Central memory CD4-positive, alpha-beta T cell (primary cell): ENCODE measurements at regions not wholly inside any gene's neighbourhood (a gene's known extent, or its start where the extent isn't known, plus 50 kb on each side); places are given as distances from the start of the nearest gene placed in this dataset.
"Not testable (repeated sequence)": the region's sequence is repeated elsewhere in the genome, so short reads cannot be mapped to it uniquely, and the experiment has no call there.

ENCODE experiments used
- DNase-seq: peaks from one replicate; pipeline ENCODE4 v3.0.0; 2022

GRCh38 chr17:64784353-64785010 is 122.4 kb upstream of the SMURF2 start:
- no peak for DNase-seq

DNA sequence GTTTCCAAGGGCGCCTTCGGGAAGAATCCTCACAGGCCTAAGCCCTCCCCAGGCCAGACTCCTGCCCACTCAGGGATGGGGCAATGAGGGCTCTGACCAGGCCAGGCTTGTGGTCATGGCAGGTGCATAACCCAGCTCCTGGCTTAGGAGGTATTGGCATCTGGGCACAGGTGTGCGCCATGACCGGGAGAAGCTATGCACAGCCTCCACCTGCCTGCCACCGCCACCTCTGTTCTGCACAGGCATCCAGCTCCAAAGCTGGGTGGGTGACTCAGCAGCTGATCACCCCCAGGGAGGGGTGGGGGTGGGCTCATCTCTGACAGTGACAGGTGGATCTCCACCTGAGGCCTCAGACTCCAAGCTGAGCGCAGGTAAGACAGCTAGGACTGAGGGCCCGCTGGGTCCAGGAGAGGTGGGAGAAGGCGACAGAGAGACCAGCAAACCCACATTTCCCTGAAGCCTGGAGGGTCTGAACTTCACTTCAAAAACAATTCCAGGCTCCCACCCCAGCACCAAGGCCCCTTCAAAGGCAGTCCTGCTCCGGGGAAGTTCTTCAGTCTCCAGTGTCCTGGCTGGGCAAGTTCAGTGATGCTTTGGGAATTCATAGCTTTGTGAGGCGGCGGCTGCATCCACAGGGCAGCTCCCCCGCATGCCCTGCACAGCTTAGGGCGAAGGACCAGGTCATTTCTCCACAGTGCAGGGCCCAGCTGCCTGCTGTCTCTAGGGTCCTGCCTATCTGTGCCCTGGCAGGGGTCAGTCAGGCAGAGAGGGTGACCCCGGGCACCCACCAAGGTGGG is 121.6 kb upstream of the SMURF2 start:
- DNase-seq, result no peak

GRCh38 chr17:64783031-64783461 is 120.9 kb upstream of the SMURF2 start:
- DNase-seq, result no peak

DNA sequence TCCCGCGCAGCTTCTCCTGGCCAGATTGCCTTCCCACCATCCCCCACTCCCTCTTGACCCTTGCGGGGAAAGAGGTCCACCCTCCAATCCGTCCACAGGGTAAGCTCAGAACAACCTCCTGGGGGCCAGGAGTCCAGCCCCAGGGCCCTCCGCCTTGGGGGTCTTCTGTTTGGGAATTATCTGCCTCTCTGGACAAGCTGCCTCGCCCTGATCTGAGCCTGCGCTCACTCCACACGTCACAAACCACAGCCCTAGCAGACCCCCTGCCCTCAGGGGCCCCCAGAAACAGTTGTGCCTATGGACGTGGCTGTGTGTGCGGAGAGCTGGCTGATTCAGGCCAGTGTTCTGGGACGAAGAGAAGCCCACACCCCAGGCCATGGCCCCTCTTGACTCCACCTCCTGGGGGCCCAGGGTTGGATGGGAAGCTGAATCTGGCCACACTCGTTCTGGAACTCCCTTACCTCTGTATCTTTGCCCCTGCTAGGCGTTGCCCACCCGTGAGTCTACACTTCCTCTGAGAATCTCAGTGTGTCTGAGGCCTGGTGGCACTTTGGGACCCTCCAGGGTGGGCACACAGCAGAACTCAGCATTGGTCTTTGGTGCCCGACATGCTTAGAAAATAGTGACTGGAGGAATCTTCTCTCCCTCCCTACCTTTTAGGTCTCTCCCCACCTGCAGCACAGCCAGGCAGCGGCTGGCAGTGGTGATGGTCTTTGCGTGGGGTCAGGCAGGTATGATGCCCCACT is 119.9 kb upstream of the SMURF2 start:
- DNase-seq, result no peak

DNA sequence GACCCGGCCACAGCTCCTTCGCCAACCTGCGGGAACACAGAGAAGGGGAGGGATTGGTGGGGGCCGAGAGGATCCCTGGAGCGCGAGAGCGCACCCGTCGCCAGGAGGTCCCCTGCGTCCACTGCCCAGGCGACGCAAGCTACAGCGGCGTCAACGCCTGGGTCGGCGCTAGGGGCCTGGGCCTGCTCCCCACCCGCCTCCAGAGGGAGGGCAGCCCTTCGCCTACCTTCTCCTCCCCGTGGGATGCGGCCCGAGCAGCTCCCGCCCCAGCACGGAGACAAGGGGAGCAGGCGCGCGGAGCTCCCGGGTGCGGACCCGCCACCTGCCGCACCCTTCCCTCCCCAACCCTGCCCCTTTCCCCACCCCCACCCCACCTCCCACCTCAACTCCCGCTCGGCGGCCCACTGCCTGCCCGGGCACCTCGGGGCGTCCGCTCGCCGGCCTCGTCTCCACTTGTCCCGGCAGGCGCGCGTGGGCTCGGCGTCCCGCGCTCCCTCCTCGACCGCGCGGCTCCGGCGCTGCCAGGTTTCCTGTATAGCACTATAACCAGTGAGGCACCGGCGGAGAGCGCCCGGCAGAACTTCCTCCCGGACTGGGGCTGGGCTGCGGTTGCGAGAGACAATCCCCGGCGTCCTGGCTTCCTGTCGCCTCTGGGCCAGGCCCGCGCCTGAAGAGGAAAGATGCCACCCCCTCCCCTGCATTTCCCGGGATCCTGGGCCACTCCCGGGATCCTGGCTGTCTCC is 119.1 kb upstream of the SMURF2 start:
- peak; percentile 44 for DNase-seq

- DNase-seq, result peak; percentile 74
Observed at GRCh38 chr17:64780096-64781013, 118.2 kb upstream of the SMURF2 start.

GRCh38 chr17:64779376-64780095 is 117.4 kb upstream of the SMURF2 start:
- DNase-seq, result no peak

- DNase-seq, result not testable (repeated sequence)
Observed at GRCh38 chr17:64779098-64779375, 116.9 kb upstream of the SMURF2 start.

DNA sequence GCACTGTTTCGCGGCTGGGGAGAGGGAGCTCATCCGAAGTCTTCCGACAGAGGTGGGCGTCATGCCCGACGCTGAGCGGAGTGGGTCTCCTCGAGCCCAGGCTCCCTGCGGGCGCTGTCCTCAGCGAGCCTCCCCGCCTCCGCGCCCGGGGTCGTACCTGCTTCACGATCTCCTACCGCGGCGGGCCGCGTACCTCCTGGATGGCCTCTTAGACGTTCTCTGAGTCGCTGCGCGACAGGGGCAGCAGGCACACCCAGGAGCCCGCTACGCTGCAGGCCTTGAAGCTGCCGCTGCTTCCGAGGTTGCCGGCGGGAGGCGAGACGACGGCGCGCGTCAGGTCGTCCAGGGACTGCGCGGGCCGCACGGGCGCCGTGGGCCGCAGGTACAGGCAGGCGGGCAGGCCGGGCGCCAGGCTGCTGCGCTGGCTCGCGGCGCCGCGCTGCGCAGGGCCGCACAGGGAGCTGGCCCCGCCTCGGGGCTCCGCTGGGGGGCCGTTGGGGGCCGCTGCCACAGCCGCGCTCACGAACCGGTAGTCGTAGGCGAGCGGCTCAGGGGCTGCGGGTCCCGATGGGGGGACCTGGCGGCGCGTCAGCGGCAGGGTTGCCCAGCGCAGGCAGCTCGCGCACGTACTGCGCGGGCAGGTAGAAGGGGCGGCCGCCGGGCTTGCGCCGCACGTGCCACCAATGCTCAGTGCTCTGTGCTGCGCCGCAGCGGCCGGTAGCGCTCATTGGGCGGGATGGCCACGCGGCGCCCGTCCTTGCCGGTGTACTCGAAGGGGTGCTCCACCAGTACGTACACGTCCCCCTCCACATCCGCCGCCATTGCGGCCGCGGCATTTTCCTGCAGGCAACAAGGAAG is 116.4 kb upstream of the SMURF2 start:
- no peak for DNase-seq

- no peak for DNase-seq
Observed at GRCh38 chr17:64777415-64778239, 115.5 kb upstream of the SMURF2 start.

DNA sequence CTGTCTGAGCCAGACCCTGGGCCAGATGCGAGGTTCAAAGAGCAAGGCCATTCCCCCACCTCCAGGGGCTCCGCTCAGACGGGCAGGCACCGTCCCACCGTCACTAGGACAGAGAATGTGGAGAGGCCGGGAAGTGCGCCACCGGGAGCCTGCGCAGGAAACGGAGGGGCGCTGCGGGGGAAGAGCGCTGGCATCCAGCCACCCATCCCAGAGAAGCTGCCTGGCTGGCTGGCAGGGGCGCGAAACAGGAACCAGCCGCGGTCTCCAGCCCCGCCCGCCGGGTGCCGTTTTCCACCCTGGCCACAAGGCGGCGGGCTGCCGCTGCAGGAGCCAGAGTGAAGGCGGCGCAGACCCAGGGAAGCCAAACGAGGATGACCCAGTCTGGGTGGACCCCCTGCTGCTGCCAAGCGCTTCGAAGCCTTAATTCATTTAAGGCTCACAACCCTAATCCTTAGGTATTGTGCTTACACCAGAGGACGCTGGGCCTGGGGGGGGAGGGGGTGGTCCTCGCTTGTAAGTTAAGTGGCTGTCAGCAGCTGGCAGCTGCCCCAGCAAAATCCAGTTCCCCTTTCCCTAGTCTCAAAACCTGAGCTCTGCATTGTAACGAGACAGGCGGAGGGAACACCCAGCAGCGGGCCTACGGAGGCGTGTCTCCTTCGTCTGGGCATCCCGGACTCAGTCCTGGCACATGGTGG is 114.8 kb upstream of the SMURF2 start:
- DNase-seq, result peak; percentile 63

DNA sequence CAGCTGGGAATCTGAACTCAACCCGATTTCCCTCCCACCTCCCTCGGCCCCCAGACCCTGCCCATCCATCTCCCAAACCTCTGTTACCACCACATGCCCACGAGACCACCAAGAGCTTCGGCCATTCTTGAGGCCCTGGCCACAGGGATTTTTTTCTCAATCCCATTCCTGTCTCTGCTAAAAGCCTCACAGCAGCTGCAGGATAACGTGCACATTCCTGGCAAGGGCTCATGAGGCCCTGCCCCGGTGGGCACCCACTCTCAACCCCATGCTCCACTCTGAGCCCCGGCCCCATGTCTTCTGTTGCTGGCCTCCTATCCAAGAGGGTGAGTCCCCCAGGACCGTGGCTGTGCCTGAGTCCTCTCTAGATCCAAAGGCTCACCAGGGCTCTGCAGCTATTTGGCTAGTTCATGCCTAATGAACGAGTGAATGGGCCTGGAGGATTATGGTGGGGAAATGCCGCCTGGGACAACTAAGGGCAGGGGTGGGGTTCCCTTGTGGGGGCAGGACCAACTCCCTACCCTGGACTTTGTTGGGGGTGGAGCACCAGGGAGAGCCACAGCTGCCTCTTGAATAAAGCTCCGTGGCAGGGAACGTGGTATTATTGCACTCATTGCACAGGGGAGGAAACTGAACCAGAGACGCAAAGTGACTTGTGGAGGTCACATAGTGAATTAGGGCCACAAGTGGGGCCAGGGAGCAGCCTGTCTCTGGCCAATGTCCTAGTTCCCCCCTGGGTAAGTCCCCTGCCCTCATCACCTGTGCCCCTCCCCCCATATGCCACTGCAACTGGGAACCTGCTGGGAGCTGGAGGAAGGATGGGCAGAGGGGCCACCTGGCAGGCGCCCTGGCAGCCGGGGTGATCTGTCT is 113.8 kb upstream of the SMURF2 start:
- no peak for DNase-seq

DNA sequence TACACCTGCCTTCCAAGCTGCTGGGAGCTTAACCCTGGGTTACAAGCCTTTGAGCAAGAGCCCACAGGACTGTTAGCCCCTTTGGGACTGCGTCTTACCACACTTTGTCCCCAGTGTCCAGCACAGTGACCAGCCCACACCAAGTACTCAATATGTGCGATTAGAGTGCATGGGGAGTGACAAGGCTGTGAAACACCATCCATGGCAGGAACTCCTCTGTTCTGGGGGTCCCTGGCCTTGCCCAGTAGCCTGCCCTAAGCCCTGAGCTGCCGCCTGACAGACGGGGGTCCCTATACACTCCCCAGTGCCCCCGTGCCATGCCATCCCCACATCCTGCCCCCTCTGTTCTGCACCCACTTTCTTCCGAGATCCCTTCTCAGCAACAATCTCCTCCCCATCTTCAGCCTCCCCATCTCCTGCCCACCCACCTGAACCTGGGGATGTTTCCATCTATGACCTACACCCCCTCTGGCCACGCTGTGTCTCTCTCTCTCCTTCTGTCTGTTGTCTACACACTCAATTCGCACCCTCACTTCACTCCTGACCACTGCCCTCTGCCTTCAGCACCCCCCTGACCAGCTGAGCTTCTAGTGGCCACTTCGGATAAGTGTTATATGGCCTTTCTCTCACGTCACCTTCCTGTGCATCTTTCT is 112.9 kb upstream of the SMURF2 start:
- no peak for DNase-seq

DNA sequence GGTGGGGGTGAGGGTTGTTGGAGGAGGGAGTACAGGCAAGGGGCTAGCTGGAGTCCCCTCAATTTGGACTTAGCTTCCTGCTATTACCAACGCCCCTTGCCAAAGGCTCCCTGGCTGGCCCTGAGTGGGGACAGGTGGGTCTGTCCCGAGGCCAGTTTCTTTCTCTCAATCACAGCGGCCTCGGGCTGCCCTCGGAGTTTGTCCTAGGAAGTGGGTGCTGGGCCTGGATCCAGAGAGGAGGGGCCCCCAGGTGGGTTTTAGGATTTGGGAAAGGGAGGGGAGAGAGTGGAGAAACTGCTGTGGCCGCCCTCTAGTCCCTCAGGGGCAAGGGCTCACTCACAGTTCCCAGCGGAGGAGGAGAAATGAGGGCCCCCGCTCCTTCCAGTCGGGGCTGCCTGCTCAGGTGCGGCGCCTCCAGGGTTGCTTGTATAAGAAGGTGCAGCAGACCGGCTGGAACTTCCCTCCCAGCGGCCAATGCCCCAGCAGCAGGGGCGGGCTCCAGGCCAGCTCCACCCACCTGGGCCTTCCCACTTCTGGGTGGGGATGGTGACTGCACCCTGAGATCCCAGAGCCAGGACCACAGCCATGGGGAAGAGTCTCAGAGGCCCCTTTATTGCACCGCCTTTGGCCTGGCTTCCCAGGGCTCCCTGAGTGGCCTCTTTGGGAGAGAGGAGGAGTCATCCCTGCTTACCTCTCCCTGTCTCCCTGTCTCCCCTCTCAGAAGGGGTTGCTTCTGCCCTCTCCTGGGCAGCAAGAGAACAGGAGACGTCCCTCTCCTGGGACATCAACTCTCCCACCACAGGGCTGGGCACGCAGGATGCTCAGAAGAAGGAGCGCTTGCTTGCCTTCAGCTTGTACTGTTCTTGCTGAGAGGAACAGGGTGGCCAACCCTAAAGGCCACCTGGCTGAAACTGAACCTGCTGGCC is 112.0 kb upstream of the SMURF2 start:
- no peak for DNase-seq

- DNase-seq, result no peak
Observed at GRCh38 chr17:64773386-64773835, 111.3 kb upstream of the SMURF2 start.

DNA sequence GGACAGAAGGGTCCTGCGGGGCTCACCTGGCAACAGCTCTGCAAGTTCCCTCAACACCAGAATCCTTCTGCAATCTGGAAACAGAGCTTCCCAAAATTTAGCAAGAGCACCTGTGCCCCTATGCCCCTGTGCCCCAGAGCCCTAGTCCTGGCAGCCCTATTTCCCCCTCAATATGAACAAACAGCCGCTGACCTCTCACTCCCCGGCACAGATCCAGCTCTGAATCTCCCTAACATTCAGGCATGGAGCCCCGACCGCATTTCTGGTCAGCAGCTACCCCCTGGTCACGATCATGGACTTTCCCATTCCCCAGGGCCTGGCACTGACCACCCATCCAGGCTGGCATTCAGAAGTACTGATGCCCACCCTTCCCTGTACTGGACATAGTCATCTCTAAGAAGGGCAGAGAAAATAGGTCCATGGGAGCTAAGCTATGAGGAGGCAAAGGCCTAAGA is 110.8 kb upstream of the SMURF2 start:
- no peak for DNase-seq
